CD1c-positive myeloid dendritic cell (primary cell): ENCODE measurements at regions not wholly inside any gene's neighbourhood (a gene's known extent, or its start where the extent isn't known, plus 50 kb on each side); places are given as distances from the start of the nearest gene placed in this dataset.
"Not testable (repeated sequence)": the region's sequence is repeated elsewhere in the genome, so short reads cannot be mapped to it uniquely, and the experiment has no call there.

Source experiments
- DNase-seq: peaks from one replicate; pipeline ENCODE4 v3.0.0-alpha.2; 2016; ENCODE audit errors: extremely low spot score

GRCh38 chr6:80636689-80637088 is 530.2 kb downstream of the BCKDHB start:
- no peak for DNase-seq

GRCh38 chr6:80633412-80633811 is 526.9 kb downstream of the BCKDHB start:
- no peak for DNase-seq

- no peak for DNase-seq
These were observed 518.9 kb downstream of the BCKDHB start for GRCh38 chr6:80625405-80625804.

GRCh38 chr6:80623066-80623815 is 516.8 kb downstream of the BCKDHB start:
- DNase-seq = no peak

GRCh38 chr6:80622641-80623040 is 516.2 kb downstream of the BCKDHB start:
- no peak for DNase-seq

GRCh38 chr6:80618953-80619352 is 512.5 kb downstream of the BCKDHB start:
- no peak for DNase-seq

GRCh38 chr6:80610846-80611245 is 504.4 kb downstream of the BCKDHB start:
- DNase-seq = no peak

- DNase-seq = no peak
These were observed 502.4 kb downstream of the BCKDHB start for GRCh38 chr6:80608881-80609280.

GRCh38 chr6:80607811-80608391 is 501.4 kb downstream of the BCKDHB start:
- DNase-seq = peak; percentile 20

- DNase-seq = peak; percentile 36
These were observed 498.9 kb downstream of the BCKDHB start for GRCh38 chr6:80605165-80605989.

GRCh38 chr6:80603679-80604078 is 497.2 kb downstream of the BCKDHB start:
- no peak for DNase-seq

GRCh38 chr6:80594461-80594860 is 488.0 kb downstream of the BCKDHB start:
- no peak for DNase-seq

GRCh38 chr6:80592436-80592835 is 486.0 kb downstream of the BCKDHB start:
- no peak for DNase-seq

- DNase-seq = no peak
These were observed 479.8 kb downstream of the BCKDHB start for GRCh38 chr6:80586242-80586641.

- DNase-seq = no peak
These were observed 473.0 kb downstream of the BCKDHB start for GRCh38 chr6:80579391-80580023.

- not testable (repeated sequence) for DNase-seq
These were observed 466.8 kb downstream of the BCKDHB start for GRCh38 chr6:80573320-80573719.

GRCh38 chr6:80566361-80566760 is 459.9 kb downstream of the BCKDHB start:
- no peak for DNase-seq

- DNase-seq = no peak
These were observed 446.7 kb downstream of the BCKDHB start for GRCh38 chr6:80553071-80553740.

GRCh38 chr6:80550748-80551147 is 444.3 kb downstream of the BCKDHB start:
- DNase-seq = no peak

GRCh38 chr6:80550281-80550680 is 443.8 kb downstream of the BCKDHB start:
- no peak for DNase-seq

- no peak for DNase-seq
These were observed 442.1 kb downstream of the BCKDHB start for GRCh38 chr6:80548532-80548931.

- no peak for DNase-seq
These were observed 441.4 kb downstream of the BCKDHB start for GRCh38 chr6:80547827-80548226.
